GM23338 (cell line): ENCODE measurements at regions not wholly inside any gene's neighbourhood (a gene's known extent, or its start where the extent isn't known, plus 50 kb on each side); places are given as distances from the start of the nearest gene placed in this dataset.

Source experiments
- ATAC-seq: fragments of 200-7000 bp; cut with Tn5 transposase; 3 replicates; pipeline ENCODE4 v1.9.1; 2020
- DNase-seq: peaks from one replicate; pipeline ENCODE4 v3.0.0-alpha.2; 2015; ENCODE audit warnings: low spot score
- H2AFZ ChIP-seq: fragments of 200-600 bp; sonication (generic); 2 replicates; pipeline ENCODE4 v1.8.0; 2016; ENCODE audit warnings: antibody characterized with exemption, mild to moderate bottlenecking, moderate library complexity
- H3F3A ChIP-seq: fragments of 200-600 bp; sonication (generic); replicated peaks from 2 replicates; pipeline ENCODE4 v1.8.0; 2017; ENCODE audit warnings: antibody characterized with exemption, mixed run types, low read depth
- H3K27ac ChIP-seq: fragments of 200-600 bp; sonication (generic); 2 replicates; pipeline ENCODE4 v1.6.1; 2016; ENCODE audit warnings: low read depth
- H3K27me3 ChIP-seq: fragments of 200-600 bp; sonication (generic); 2 replicates; pipeline ENCODE4 v1.8.0; 2016; ENCODE audit warnings: mild to moderate bottlenecking, mixed run types, moderate library complexity; ENCODE audit not compliant: insufficient read depth
- H3K36me3 ChIP-seq: fragments of 200-600 bp; sonication (generic); 2 replicates; pipeline ENCODE4 v1.8.0; 2016; ENCODE audit warnings: mild to moderate bottlenecking; ENCODE audit not compliant: insufficient read depth
- H3K4me1 ChIP-seq: fragments of 200-600 bp; sonication (generic); 2 replicates; pipeline ENCODE4 v1.8.0; 2016; ENCODE audit warnings: mild to moderate bottlenecking, moderate library complexity; ENCODE audit not compliant: insufficient read depth
- H3K4me2 ChIP-seq: fragments of 200-600 bp; sonication (generic); 2 replicates; pipeline ENCODE4 v1.7.1; 2017; ENCODE audit warnings: mixed run types
- H3K4me3 ChIP-seq: fragments of 200-600 bp; sonication (generic); 2 replicates; pipeline ENCODE4 v1.6.1; 2016; ENCODE audit warnings: mixed run types
- H3K79me2 ChIP-seq: fragments of 200-600 bp; sonication (generic); replicated peaks from 2 replicates; pipeline ENCODE4 v1.8.0; 2017; ENCODE audit warnings: mild to moderate bottlenecking; ENCODE audit not compliant: insufficient read depth
- H3K9me2 ChIP-seq: fragments of 200-600 bp; sonication (generic); 2 replicates; pipeline ENCODE4 v1.8.0; 2017; ENCODE audit not compliant: insufficient read depth
- H4K20me1 ChIP-seq: fragments of 200-600 bp; sonication (generic); replicated peaks from 2 replicates; pipeline ENCODE4 v1.8.0; 2017; ENCODE audit warnings: mild to moderate bottlenecking; ENCODE audit not compliant: insufficient read depth
- H3K27ac Mint-ChIP-seq: 2 replicates; pipeline ENCODE4 v1.8.0; 2020; ENCODE audit warnings: inconsistent platforms, mild to moderate bottlenecking, moderate library complexity, mixed read lengths
- H3K27me3 Mint-ChIP-seq: 3 replicates; pipeline ENCODE4 v1.8.0; 2022; ENCODE audit warnings: low read depth, mild to moderate bottlenecking, moderate library complexity, mixed read lengths, inconsistent platforms; ENCODE audit not compliant: insufficient read depth, poor library complexity
- H3K36me3 Mint-ChIP-seq: 3 replicates; pipeline ENCODE4 v1.8.0; 2021; ENCODE audit warnings: low read depth, mild to moderate bottlenecking, inconsistent platforms, moderate library complexity, mixed read lengths
- H3K4me1 Mint-ChIP-seq: 3 replicates; pipeline ENCODE4 v1.8.0; 2020; ENCODE audit warnings: mild to moderate bottlenecking, inconsistent platforms, mixed read lengths
- H3K4me3 Mint-ChIP-seq: 3 replicates; pipeline ENCODE4 v1.8.0; 2021; ENCODE audit warnings: moderate library complexity, mild to moderate bottlenecking, inconsistent platforms, mixed read lengths
- H3K9me3 Mint-ChIP-seq: 3 replicates; pipeline ENCODE4 v1.8.0; 2020; ENCODE audit warnings: moderate library complexity, mild to moderate bottlenecking, inconsistent platforms, mixed read lengths
- CREB1 ChIP-seq: fragments of 250-450 bp; sonication (Bioruptor Pico); IDR thresholded peaks from 2 replicates; pipeline ENCODE4 v1.5.0; 2020; ENCODE audit warnings: low read depth, mild to moderate bottlenecking, moderate library complexity
- EZH2 ChIP-seq: fragments of 200-600 bp; sonication (generic); IDR thresholded peaks from one replicate; pipeline ENCODE4 v1.8.0; 2017; ENCODE audit warnings: antibody characterized with exemption, mild to moderate bottlenecking, low read depth; ENCODE audit not compliant: unreplicated experiment
- EZH2phosphoT487 ChIP-seq: fragments of 200-600 bp; sonication (generic); IDR thresholded peaks from one replicate; pipeline ENCODE4 v1.8.1; 2018; ENCODE audit warnings: antibody characterized with exemption; ENCODE audit not compliant: unreplicated experiment
- NANOG ChIP-seq: IDR thresholded peaks from 2 replicates; pipeline ENCODE4 v1.6.1; 2016; ENCODE audit warnings: antibody characterized with exemption, borderline replicate concordance
- POLR2AphosphoS5 ChIP-seq: IDR thresholded peaks from 2 replicates; pipeline ENCODE4 v1.6.1; 2016; ENCODE audit warnings: antibody characterized with exemption, low read depth
- STAT1 ChIP-seq: IDR thresholded peaks from one replicate; pipeline ENCODE4 v1.6.1; 2016; ENCODE audit warnings: antibody characterized with exemption; ENCODE audit not compliant: unreplicated experiment
- ZNF331 ChIP-seq: fragments of 250-450 bp; sonication (Bioruptor Pico); IDR thresholded peaks from 2 replicates; pipeline ENCODE4 v1.5.0; 2020; ENCODE audit warnings: low read depth, mild to moderate bottlenecking, moderate library complexity
- TF ChIP-seq, protein P1 (sequence below): IDR thresholded peaks from 2 replicates; pipeline ENCODE4 v1.6.1; 2016; ENCODE audit warnings: antibody characterized with exemption
- TF ChIP-seq, protein P2 (sequence below): IDR thresholded peaks from one replicate; pipeline ENCODE4 v1.6.1; 2018; ENCODE audit warnings: antibody characterized with exemption; ENCODE audit not compliant: unreplicated experiment
- TF ChIP-seq, protein P3 (sequence below), 2 experiments: fragments of 200-600 bp in 1 of 2; sonication (generic) in 1 of 2; conservative IDR thresholded peaks; 2 replicates each; pipeline versions ENCODE4 v1.5.1 to v1.6.1; 2016 to 2017; ENCODE audit warnings: antibody characterized with exemption in 2 of 2, low read depth in 2 of 2, mild to moderate bottlenecking in 2 of 2, moderate library complexity in 1 of 2

GRCh38 chr3:127390365-127391025 lies 102.6 kb upstream of the PRR20G start (continued):
- TF ChIP-seq CREB1 (CRISPR knock-in tag), result no peak
- TF ChIP-seq, protein P1, sequence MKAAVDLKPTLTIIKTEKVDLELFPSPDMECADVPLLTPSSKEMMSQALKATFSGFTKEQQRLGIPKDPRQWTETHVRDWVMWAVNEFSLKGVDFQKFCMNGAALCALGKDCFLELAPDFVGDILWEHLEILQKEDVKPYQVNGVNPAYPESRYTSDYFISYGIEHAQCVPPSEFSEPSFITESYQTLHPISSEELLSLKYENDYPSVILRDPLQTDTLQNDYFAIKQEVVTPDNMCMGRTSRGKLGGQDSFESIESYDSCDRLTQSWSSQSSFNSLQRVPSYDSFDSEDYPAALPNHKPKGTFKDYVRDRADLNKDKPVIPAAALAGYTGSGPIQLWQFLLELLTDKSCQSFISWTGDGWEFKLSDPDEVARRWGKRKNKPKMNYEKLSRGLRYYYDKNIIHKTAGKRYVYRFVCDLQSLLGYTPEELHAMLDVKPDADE, result no peak
- no peak for TF ChIP-seq NANOG
- TF ChIP-seq, protein P2, sequence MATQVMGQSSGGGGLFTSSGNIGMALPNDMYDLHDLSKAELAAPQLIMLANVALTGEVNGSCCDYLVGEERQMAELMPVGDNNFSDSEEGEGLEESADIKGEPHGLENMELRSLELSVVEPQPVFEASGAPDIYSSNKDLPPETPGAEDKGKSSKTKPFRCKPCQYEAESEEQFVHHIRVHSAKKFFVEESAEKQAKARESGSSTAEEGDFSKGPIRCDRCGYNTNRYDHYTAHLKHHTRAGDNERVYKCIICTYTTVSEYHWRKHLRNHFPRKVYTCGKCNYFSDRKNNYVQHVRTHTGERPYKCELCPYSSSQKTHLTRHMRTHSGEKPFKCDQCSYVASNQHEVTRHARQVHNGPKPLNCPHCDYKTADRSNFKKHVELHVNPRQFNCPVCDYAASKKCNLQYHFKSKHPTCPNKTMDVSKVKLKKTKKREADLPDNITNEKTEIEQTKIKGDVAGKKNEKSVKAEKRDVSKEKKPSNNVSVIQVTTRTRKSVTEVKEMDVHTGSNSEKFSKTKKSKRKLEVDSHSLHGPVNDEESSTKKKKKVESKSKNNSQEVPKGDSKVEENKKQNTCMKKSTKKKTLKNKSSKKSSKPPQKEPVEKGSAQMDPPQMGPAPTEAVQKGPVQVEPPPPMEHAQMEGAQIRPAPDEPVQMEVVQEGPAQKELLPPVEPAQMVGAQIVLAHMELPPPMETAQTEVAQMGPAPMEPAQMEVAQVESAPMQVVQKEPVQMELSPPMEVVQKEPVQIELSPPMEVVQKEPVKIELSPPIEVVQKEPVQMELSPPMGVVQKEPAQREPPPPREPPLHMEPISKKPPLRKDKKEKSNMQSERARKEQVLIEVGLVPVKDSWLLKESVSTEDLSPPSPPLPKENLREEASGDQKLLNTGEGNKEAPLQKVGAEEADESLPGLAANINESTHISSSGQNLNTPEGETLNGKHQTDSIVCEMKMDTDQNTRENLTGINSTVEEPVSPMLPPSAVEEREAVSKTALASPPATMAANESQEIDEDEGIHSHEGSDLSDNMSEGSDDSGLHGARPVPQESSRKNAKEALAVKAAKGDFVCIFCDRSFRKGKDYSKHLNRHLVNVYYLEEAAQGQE, result no peak
- TF ChIP-seq ZNF331 (CRISPR knock-in tag), result no peak
- no peak for TF ChIP-seq STAT1
- no peak for TF ChIP-seq EZH2phosphoT487

- no peaks in the 10 kb centered on the region for H3F3A ChIP-seq
- Mint-ChIP-seq H3K4me1 (peaks cover 9% of the 10 kb centered on the region), H3K27me3 (peaks cover 7% of the 10 kb centered on the region), H3K4me3 (no peak overlapping the region), H3K36me3 (no peaks in the 10 kb centered on the region; the same call in 2 of the 3 replicates), H3K27ac (no peak overlapping the region), H3K9me3 (no peaks in the 10 kb centered on the region)
- H3K4me1 ChIP-seq, result no peaks in the 10 kb centered on the region
- H3K9me2 ChIP-seq, result no peaks in the 10 kb centered on the region
- DNase-seq (no peak), ATAC-seq (no peak)
- no peaks in the 10 kb centered on the region for H3K36me3 ChIP-seq
- no peak overlapping the region for H2AFZ ChIP-seq
- H3K4me3 ChIP-seq, result no peak overlapping the region
- H3K27me3 ChIP-seq, result no peaks in the 10 kb centered on the region
- no peak for TF ChIP-seq ZNF331 (CRISPR knock-in tag)
- no peak for TF ChIP-seq POLR2AphosphoS5
- no peak for TF ChIP-seq EZH2
- TF ChIP-seq, protein P2, result no peak
- TF ChIP-seq, protein P3, sequence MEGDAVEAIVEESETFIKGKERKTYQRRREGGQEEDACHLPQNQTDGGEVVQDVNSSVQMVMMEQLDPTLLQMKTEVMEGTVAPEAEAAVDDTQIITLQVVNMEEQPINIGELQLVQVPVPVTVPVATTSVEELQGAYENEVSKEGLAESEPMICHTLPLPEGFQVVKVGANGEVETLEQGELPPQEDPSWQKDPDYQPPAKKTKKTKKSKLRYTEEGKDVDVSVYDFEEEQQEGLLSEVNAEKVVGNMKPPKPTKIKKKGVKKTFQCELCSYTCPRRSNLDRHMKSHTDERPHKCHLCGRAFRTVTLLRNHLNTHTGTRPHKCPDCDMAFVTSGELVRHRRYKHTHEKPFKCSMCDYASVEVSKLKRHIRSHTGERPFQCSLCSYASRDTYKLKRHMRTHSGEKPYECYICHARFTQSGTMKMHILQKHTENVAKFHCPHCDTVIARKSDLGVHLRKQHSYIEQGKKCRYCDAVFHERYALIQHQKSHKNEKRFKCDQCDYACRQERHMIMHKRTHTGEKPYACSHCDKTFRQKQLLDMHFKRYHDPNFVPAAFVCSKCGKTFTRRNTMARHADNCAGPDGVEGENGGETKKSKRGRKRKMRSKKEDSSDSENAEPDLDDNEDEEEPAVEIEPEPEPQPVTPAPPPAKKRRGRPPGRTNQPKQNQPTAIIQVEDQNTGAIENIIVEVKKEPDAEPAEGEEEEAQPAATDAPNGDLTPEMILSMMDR (conservative IDR thresholded peaks at IDR 0.05; ENCODE audit: low read depth in 2 of 2), result no peak
- TF ChIP-seq EZH2phosphoT487, result no peak
- no peak overlapping the region for H3K27ac ChIP-seq
- H3K79me2 ChIP-seq, result no peaks in the 10 kb centered on the region
- H3K4me2 ChIP-seq, result no peak overlapping the region
- H4K20me1 ChIP-seq, result no peaks in the 10 kb centered on the region
Observed at GRCh38 chr3:127389913-127390312, 102.1 kb upstream of the PRR20G start.
